ENCODE measurements at regions not wholly inside any gene's neighbourhood (a gene's known extent, or its start where the extent isn't known, plus 50 kb on each side); places are given as distances from the start of the nearest gene placed in this dataset.
"Not testable (repeated sequence)": the region's sequence is repeated elsewhere in the genome, so short reads cannot be mapped to it uniquely, and the experiment has no call there.

DNA sequence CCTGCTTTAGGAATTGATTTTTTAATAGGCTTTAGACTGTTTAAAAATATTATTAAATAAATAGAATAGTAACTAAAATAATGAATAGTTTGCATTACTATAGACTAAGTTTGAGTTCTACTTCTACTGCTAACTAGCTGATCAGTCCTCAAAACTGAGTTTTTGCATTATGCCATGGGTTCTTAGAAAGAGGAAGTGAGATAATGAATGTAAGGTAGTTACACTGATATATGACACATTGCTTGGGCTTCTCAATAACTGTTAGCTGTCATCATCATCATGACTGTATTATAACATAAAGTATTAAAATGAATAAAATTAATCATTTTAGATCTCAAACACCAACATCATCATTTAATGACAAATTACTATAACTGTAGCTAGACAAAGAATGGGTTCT lies 949.7 kb downstream of the TRHDE start:
- Histone ChIP-seq H3K4me1 (no peaks in the 10 kb centered on the region), H3K36me3 (ENCODE audit: low read depth, missing control alignments) (no peaks in the 10 kb centered on the region), H3K27ac (no peak overlapping the region), H3K9me3 (no peaks in the 10 kb centered on the region), H3K4me3 (no peak overlapping the region), H3K27me3 (no peaks in the 10 kb centered on the region)
- DNase-seq = no peak
- intact Hi-C loops (cut with DNase I; ENCODE audit: low total_unique reads) = no loop called here
- TF ChIP-seq CTCF (IDR thresholded peaks at IDR 0.05) (no peak), POLR2A (IDR thresholded peaks at IDR 0.05) (no peak)

DNA sequence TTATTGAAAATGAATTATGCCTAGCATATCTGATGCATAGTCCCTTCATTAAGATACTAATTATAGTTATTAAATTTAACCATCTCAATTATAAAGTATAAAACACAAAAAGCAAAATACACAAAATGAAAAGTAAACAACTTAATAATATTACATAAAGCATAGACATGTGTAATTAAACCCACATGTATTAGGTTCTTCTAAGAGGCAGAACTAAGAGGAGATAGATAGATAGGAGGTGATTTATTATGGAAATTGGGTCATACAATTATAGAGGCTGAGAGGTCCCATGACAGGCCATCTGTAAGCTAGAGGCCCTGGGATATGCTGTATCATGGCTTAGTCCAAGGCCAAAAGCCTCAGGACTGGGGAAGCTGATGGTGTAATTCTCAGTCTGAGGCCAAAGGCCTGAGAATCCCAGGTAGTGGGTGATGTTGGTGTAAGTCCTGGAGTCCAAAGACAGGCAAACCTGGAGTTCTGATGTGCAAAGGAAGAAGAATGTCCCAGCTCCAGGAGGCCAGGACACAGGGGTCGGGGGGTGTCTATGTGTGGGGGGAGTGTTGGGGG lies 953.3 kb downstream of the TRHDE start:
- 0 to 55% methylated on average over 1 of the region's 1 CpG for WGBS, 2 donors

GRCh38 chr12:73225941-73226340 lies 953.8 kb downstream of the TRHDE start:
- no peaks in the 10 kb centered on the region for H3K9me3 ChIP-seq
- no peaks in the 10 kb centered on the region for H3K4me1 ChIP-seq
- no peaks in the 10 kb centered on the region for H3K36me3 ChIP-seq (ENCODE audit: low read depth, missing control alignments)
- intact Hi-C loops (cut with DNase I; ENCODE audit: low total_unique reads) = no loop called here
- H3K4me3 ChIP-seq = no peak overlapping the region
- 66 to 83% methylated on average over 2 of the region's 2 CpGs for WGBS, 2 donors
- H3K27me3 ChIP-seq = no peaks in the 10 kb centered on the region
- DNase-seq = no peak
- TF ChIP-seq CTCF (IDR thresholded peaks at IDR 0.05) (no peak), POLR2A (IDR thresholded peaks at IDR 0.05) (no peak)
- H3K27ac ChIP-seq = no peak overlapping the region

More for the DNA sequence above, 953.3 kb downstream of the TRHDE start:
- H3K9me3 ChIP-seq = no peaks in the 10 kb centered on the region
- no peaks in the 10 kb centered on the region for H3K4me1 ChIP-seq
- no peaks in the 10 kb centered on the region for H3K36me3 ChIP-seq (ENCODE audit: low read depth, missing control alignments)
- no peak overlapping the region for H3K27ac ChIP-seq
- H3K27me3 ChIP-seq = no peaks in the 10 kb centered on the region
- DNase-seq = no peak
- TF ChIP-seq POLR2A (IDR thresholded peaks at IDR 0.05) (no peak), CTCF (IDR thresholded peaks at IDR 0.05) (no peak)
- no peak overlapping the region for H3K4me3 ChIP-seq
- intact Hi-C loops (cut with DNase I; ENCODE audit: low total_unique reads) = no loop called here

DNA sequence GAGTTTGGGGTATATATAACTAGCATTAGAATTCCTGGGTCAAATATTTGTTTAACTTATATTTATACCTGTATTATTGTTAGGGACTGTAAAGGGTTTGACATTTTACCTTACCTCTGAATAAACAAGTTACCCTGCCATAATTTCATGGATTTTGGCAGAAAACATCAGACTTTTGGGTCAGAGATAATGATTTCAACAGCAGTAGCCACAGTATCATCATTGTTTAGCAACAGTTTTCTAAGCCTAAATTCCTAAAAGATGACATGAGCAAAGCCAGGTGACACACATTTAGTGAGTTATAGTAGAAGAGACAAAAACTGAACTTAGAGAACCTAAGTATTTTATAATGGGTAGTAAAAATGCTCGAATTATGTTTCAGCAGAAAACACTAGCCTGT lies 954.4 kb downstream of the TRHDE start:
- H3K4me3 ChIP-seq = no peak overlapping the region
- H3K36me3 ChIP-seq (ENCODE audit: low read depth, missing control alignments) = no peaks in the 10 kb centered on the region
- no peaks in the 10 kb centered on the region for H3K9me3 ChIP-seq
- WGBS, 2 donors = 90 to 98% methylated on average over 1 of the region's 1 CpG
- no peaks in the 10 kb centered on the region for H3K27me3 ChIP-seq
- no peaks in the 10 kb centered on the region for H3K4me1 ChIP-seq
- intact Hi-C loops (cut with DNase I; ENCODE audit: low total_unique reads) = no loop called here
- no peak for DNase-seq
- no peak for TF ChIP-seq POLR2A (IDR thresholded peaks at IDR 0.05)
- TF ChIP-seq CTCF (IDR thresholded peaks at IDR 0.05) = no peak
- no peak overlapping the region for H3K27ac ChIP-seq

GRCh38 chr12:73228828-73229227 lies 956.7 kb downstream of the TRHDE start:
- intact Hi-C loops (cut with DNase I; ENCODE audit: low total_unique reads); DNase-seq; H3K9me3 ChIP-seq; H3K4me3 ChIP-seq; H3K27me3 ChIP-seq; H3K27ac ChIP-seq; H3K36me3 ChIP-seq (ENCODE audit: low read depth, missing control alignments); H3K4me1 ChIP-seq: not testable (repeated sequence)
- WGBS, 2 donors = 50 to 60% methylated on average over 1 of the region's 1 CpG

Measured in testis (tissue), 2 donors.